Stromal cell of bone marrow (primary cell): ENCODE measurements at regions not wholly inside any gene's neighbourhood (a gene's known extent, or its start where the extent isn't known, plus 50 kb on each side); places are given as distances from the start of the nearest gene placed in this dataset.
A peak's percentile ranks its signal among the peaks of the same experiment; 100 is the strongest.
"Not testable (repeated sequence)": the region's sequence is repeated elsewhere in the genome, so short reads cannot be mapped to it uniquely, and the experiment has no call there.

ENCODE experiments used
- DNase-seq: peaks from one replicate; pipeline ENCODE4 v3.0.0-alpha.2; 2012; ENCODE audit warnings: low read depth

GRCh38 chr12:46619474-46619873 lies 206.3 kb downstream of the SLC38A4 start:
- DNase-seq, result not testable (repeated sequence)

- DNase-seq, result not testable (repeated sequence)
These were observed 208.1 kb downstream of the SLC38A4 start for GRCh38 chr12:46617737-46618136.

DNA sequence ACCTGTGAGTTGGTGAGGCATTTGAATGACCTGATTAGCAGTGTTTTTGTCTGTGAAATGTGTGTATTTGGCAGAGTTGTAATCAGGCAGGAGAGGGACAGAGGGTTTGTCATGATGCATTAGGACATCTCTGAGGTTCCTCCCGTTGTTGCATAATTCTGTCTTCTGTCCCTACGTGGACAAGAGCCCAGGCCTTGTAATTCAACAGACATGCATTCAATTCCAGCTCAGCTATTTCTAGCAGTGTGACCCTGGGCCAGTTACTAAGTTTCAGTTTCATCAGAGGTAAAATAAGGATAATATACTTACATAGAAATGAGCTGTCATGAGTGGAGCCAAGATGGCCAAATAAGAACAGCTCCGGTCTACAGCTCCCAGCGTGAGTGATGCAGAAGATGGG lies 208.6 kb downstream of the SLC38A4 start:
- DNase-seq, result peak; percentile 74

- no peak for DNase-seq
These were observed 215.0 kb downstream of the SLC38A4 start for GRCh38 chr12:46610754-46611153.

GRCh38 chr12:46609674-46610073 lies 216.1 kb downstream of the SLC38A4 start:
- DNase-seq, result no peak

DNA sequence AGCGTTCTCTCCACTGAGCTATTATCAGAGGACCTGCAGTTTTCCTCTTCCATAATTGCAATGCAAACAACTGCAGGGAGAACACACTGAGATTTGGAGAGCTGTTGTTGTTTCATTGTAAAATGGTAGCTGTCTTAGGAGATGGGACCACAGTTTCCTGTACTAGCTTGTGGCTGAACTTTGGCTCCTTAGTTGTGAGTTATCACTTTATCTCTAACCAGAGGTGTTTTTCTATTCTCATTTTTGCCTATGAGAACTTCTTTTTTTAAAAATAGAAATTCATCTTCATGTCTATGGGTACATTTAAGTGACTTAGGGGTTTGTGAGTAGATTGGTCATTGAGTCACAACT lies 216.5 kb downstream of the SLC38A4 start:
- DNase-seq, result no peak

DNA sequence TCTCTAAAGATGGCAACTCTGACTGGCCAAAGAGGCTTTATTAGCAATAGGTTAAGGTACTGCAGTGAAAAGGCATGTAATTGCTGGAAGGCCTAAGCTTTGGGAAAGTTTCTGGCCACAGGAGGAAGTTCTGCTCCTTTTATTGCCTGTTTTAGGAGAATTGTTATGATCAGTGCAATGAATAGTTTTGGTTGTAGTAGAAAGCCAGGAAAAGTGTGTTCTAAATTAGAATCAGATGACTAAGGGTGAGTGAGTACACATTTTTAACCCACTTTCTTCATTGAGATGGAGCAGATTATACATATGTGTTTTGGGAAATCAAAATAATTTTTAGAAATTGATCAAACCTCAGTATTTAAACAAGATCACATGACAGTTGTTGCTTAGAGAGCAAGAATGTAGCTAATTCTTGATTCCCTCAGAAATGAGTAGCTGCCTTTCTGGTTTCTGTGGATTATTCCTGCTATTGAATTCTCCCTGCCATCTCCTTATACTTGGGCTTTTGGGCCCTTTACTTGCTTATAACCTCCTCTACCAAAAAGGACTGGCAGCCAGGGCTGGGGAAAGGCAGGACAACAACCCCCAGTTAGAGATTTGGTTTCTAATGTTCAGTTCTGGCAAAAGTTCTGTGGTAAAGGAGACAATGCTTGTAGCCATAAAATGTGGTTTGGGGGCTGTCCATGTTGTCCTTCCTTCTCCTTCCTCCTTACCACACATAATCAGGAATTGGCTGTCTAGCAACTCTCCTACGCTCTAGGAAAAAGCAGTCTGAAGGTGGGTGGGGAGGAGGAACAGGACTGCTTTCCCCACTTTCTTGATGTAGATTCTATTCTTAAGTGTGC lies 217.1 kb downstream of the SLC38A4 start:
- DNase-seq, result peak; percentile 71

GRCh38 chr12:46604684-46605083 lies 221.1 kb downstream of the SLC38A4 start:
- DNase-seq, result no peak

DNA sequence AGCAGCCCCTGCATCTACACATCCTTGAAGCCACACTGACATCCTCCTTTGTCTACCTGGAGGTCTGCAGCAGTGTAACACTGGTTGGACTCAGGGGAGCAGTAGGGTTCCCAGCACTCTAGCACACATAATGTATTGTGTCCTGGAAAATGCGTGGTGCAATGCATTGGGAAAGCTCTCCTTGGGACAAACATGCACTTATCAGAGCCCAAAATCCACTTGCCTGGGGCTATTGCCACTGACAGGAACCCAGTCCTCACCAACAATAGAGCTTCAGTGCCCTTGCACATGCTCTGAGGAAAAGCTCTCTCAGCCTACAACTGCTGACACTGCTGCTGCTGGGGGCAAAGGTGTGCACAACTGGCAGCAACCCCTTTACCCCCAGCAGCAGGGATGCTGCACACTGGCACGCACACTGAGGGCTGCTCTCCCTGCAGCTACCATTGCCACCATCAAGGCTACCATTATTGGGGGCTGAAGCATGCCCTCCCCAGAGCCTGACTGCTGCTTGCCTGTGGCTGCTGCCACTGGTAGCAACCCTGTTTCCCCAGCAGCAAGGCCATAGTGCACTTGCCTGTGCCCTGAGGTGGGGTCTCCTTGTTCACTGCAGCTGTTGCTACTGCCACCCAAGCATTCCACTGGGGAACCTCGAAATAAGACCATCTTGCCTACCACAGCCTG lies 221.9 kb downstream of the SLC38A4 start:
- no peak for DNase-seq

DNA sequence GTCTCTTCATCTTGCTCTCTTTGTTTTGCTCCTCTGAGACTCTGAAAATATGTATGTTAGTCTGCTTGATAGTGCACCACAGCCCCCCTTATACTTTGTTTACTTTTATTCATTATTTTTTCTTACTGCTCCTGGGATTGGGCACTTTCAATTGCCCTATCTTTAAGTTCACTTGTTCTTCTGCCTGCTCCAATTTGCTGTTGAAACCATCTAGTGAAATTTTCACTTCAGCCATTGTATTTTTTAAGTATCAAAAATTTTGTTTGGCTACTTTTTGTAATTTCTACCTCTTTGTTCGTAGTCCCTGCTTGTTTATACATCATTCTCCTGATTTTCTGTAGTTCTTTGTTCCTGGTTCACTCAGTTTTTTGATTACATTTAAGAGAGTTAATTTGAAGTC lies 223.3 kb downstream of the SLC38A4 start:
- DNase-seq, result no peak

GRCh38 chr12:46590991-46591703 lies 218.6 kb upstream of the SLC38A2 start:
- DNase-seq, result no peak

GRCh38 chr12:46585854-46586621 lies 213.5 kb upstream of the SLC38A2 start:
- peak; percentile 18 for DNase-seq

GRCh38 chr12:46584098-46584497 lies 211.5 kb upstream of the SLC38A2 start:
- not testable (repeated sequence) for DNase-seq

DNA sequence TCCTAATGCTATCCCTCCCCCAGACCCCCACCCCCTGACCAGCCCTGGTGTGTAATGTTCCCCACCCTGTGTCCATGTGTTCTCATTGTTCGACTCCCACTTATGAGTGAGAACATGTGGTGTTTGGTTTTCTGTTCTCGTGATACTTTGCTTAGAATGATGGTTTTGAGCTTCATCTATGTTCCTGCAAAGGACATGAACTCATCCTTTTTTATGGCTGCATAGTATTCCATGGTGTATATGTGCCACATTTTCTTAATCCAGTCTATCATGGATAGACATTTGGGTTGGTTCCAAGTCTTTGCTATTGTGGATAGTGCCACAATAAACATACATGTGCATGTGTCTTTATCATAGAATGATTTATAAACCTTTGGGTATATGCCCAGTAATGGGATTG lies 209.4 kb upstream of the SLC38A2 start:
- not testable (repeated sequence) for DNase-seq

DNA sequence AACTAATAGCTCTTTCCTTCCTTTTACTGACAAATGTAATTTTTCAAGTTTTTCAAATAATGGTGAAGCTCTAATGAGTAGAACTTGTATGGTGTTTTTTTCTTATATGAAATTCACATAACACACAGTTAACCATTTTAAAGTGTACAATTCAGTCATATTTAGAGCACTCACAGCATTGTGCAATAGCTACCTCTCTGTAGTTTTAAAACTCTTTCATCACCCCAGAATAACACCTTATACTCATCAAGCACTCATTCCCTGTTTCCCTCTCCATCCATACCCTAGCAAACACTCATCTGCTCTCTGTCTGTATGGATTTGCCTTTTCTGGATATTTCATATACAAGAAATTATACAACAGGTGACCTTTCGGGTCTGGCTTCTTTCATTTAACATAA lies 207.9 kb upstream of the SLC38A2 start:
- no peak for DNase-seq

- no peak for DNase-seq
These were observed 206.9 kb upstream of the SLC38A2 start for GRCh38 chr12:46579474-46579873.

- no peak for DNase-seq
These were observed 205.8 kb upstream of the SLC38A2 start for GRCh38 chr12:46578190-46578982.

- DNase-seq, result no peak
These were observed 204.6 kb upstream of the SLC38A2 start for GRCh38 chr12:46577063-46577776.

DNA sequence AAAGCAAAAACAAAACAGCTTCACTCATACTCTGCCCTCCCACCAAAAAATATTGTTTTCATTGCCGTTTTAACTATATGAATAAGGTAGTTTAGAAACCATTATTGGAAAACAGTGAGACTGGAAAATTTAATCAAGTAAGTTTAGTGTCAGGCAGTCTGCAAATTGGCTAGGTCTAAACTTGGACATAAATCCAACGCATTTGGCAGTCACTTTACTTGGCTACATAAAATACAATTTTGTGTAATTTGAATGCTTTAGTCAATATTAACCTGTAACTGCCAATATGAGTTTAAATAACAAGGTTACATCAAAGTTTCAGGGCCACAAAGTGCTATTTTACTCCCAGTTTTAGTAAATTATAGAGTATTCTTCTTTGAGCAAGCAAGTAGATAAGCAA lies 202.3 kb upstream of the SLC38A2 start:
- DNase-seq, result no peak

DNA sequence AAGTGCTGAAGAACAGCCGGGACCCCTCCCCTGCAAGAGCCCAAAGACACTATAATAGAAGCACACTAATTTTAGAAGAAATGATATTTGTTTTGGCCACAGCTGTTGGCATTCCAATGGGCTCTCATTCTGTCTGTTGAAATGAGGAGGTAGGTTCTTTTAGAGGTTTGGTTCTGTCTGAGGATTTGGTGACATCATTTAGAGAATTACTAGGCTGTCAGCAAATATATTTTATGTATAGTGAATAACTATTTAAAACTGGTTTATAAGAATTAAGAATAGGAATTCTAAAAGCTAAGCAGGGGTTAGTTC lies 200.7 kb upstream of the SLC38A2 start:
- DNase-seq, result no peak
